Stomach (tissue), 8 donors: ENCODE measurements at regions not wholly inside any gene's neighbourhood (a gene's known extent, or its start where the extent isn't known, plus 50 kb on each side); places are given as distances from the start of the nearest gene placed in this dataset.

Experiments used
- DNase-seq, 2 donors: peaks; one replicate each; pipeline versions ENCODE4 v3.0.0 to v3.0.0-alpha.2; 2013 to 2019
- H3K27ac ChIP-seq, 5 donors: fragments of 200-600 bp in 4 of 5; sonication (generic) in 4 of 5; one replicate each; pipeline ENCODE4 v1.5.1; 2013 to 2019; ENCODE audit warnings: mild to moderate bottlenecking in 1 of 5, moderate library complexity in 1 of 5
- H3K27me3 ChIP-seq, 3 donors: fragments of 200-600 bp; sonication (generic); one replicate each; pipeline ENCODE4 v1.5.1; 2017 to 2019; ENCODE audit warnings: mixed run types in 1 of 3
- H3K36me3 ChIP-seq, 4 donors: fragments of 200-600 bp; sonication (generic); 1 replicate in 3 of 4; 2 replicates in 1 of 4; pipeline ENCODE4 v1.5.1; 2016 to 2019
- H3K4me1 ChIP-seq, 4 donors: fragments of 200-600 bp; sonication (generic); one replicate each; pipeline ENCODE4 v1.5.1; 2016 to 2019
- H3K4me3 ChIP-seq, 4 donors: fragments of 200-600 bp; sonication (generic) in 3 of 4; one replicate each; pipeline ENCODE4 v1.5.1; 2016 to 2019; ENCODE audit warnings: mild to moderate bottlenecking in 1 of 4
- H3K9me3 ChIP-seq, 4 donors: fragments of 200-600 bp; sonication (generic); one replicate each; pipeline ENCODE4 v1.5.1; 2016 to 2019
- EP300 ChIP-seq: sonication (generic); formaldehyde crosslinking; IDR thresholded peaks from one replicate; pipeline ENCODE4 v1.6.1; 2017; ENCODE audit warnings: antibody characterized with exemption
- POLR2A ChIP-seq, 4 donors: fragments of 450-650 bp; IDR thresholded peaks; one replicate each; pipeline ENCODE4 v1.6.1; 2016; ENCODE audit warnings: antibody characterized with exemption in 4 of 4, control low read depth in 2 of 4, mild to moderate bottlenecking in 1 of 4, moderate library complexity in 1 of 4
- POLR2AphosphoS5 ChIP-seq, 3 donors: sonication (generic); formaldehyde crosslinking; IDR thresholded peaks; one replicate each; pipeline ENCODE4 v1.6.1; 2016; ENCODE audit warnings: antibody characterized with exemption in 3 of 3
- WGBS, 5 donors: extraction: QIAGEN DNeasy Blood & Tissue Kit in 3 of 5; methylation state at CpG; one replicate each; pipeline versions ENCODE4 v1.1.5 to v1.1.7; 2013 to 2018; 5-methylcytosine and 5-hydroxymethylcytosine counted together
- intact Hi-C: fragments of 100-400 bp; cut with DNase I; formaldehyde crosslinking; loops from one replicate; pipeline ENCODE4 v1.15.1; 2023; ENCODE audit warnings: low total_unique reads
- TF ChIP-seq, protein P1 (sequence below), 7 experiments: fragments of 450-650 bp in 4 of 7; fragments of 200-600 bp in 3 of 7; sonication (generic) in 3 of 7; IDR thresholded peaks; one replicate each; pipeline ENCODE4 v1.5.1; 2016 to 2019; ENCODE audit warnings: antibody characterized with exemption in 7 of 7, control low read depth in 2 of 7, mild to moderate bottlenecking in 1 of 7
- donor health status: healthy with polysubstance abuse.
- donor health status: Bipolar disorder and iron deficiency.
- donor health status: healthy.

- intact Hi-C loops, result no loop called here
- H3K27me3 ChIP-seq, result peaks cover 0 to 23% (median 0%) of the 10 kb centered on the region in 3 donors
- no peak overlapping the region for H3K27ac ChIP-seq
- 77 to 85% (median 80%) methylated on average over 9 of the region's 9 CpGs for WGBS, 5 donors
- H3K36me3 ChIP-seq, result no peaks in the 10 kb centered on the region
- H3K9me3 ChIP-seq, result no peaks in the 10 kb centered on the region
- TF ChIP-seq POLR2A (IDR thresholded peaks at IDR 0.05) (no peak), EP300 (no peak), POLR2AphosphoS5 (IDR thresholded peaks at IDR 0.05) (no peak)
- TF ChIP-seq, protein P1, sequence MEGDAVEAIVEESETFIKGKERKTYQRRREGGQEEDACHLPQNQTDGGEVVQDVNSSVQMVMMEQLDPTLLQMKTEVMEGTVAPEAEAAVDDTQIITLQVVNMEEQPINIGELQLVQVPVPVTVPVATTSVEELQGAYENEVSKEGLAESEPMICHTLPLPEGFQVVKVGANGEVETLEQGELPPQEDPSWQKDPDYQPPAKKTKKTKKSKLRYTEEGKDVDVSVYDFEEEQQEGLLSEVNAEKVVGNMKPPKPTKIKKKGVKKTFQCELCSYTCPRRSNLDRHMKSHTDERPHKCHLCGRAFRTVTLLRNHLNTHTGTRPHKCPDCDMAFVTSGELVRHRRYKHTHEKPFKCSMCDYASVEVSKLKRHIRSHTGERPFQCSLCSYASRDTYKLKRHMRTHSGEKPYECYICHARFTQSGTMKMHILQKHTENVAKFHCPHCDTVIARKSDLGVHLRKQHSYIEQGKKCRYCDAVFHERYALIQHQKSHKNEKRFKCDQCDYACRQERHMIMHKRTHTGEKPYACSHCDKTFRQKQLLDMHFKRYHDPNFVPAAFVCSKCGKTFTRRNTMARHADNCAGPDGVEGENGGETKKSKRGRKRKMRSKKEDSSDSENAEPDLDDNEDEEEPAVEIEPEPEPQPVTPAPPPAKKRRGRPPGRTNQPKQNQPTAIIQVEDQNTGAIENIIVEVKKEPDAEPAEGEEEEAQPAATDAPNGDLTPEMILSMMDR (IDR thresholded peaks at IDR 0.05), result no peak
- no peak overlapping the region for H3K4me3 ChIP-seq
- no peaks in the 10 kb centered on the region for H3K4me1 ChIP-seq
- no peak for DNase-seq
Measured at GRCh38 chr12:111164833-111165525, 203.9 kb downstream of the PHETA1 start.

DNA sequence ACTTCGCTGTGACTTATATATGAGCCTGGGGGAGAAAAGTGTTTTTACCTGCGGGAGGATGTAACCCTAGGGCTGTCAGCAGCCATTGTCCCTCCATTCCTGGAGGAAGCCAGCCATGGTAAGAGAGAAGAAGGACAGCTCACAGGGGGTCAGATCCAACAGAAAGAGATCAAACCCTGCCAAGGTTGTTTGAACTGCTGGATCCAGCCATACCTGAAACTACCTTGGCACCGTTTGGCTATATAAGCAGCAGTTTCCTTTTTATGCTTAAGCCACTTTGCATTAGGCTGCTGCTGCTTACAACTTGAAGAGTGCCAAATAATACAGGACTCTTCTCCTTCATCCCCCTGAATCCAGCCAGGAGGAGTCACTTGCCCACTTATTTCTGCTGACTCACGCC is 205.5 kb downstream of the PHETA1 start:
- TF ChIP-seq POLR2A (IDR thresholded peaks at IDR 0.05), result no peak
- TF ChIP-seq EP300, result no peak
- no peak for TF ChIP-seq POLR2AphosphoS5 (IDR thresholded peaks at IDR 0.05)
- TF ChIP-seq, protein P1 (IDR thresholded peaks at IDR 0.05), result no peak
- 86 to 91% (median 89%) methylated on average over 4 of the region's 4 CpGs for WGBS, 5 donors
- intact Hi-C loops, result no loop called here

DNA sequence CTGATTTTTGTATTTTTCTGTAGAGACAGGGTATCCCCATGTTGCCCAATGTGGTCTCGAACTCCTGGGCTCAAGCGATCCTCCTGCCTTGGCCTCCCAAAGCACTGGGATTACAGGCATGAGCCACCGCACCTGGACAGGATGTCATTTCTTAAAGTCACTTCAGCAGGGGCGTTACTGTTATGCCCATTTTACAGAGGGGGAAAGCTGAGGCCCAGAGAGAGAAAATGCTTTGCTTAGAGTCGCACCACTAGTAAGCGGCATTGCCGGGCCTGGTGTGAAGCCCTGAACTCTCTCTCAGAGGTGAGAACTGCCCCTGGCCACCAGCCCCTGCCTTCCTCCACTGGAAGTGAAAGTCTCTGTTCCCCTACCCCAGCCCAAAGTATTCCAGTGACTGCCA is 207.0 kb downstream of the PHETA1 start:
- WGBS, 5 donors, result 93 to 97% (median 94%) methylated on average over 7 of the region's 7 CpGs
- DNase-seq, result no peak
- H3K27ac ChIP-seq, result no peak overlapping the region
- TF ChIP-seq, protein P1 (IDR thresholded peaks at IDR 0.05), result no peak
- TF ChIP-seq EP300, result no peak
- TF ChIP-seq POLR2A (IDR thresholded peaks at IDR 0.05), result no peak
- no peak for TF ChIP-seq POLR2AphosphoS5 (IDR thresholded peaks at IDR 0.05)
- no peak overlapping the region for H3K4me3 ChIP-seq
- H3K9me3 ChIP-seq, result no peaks in the 10 kb centered on the region
- H3K27me3 ChIP-seq, result peaks cover 0 to 19% (median 0%) of the 10 kb centered on the region in 3 donors
- no peaks in the 10 kb centered on the region for H3K36me3 ChIP-seq
- intact Hi-C loops, result no loop called here
- no peaks in the 10 kb centered on the region for H3K4me1 ChIP-seq

More for the DNA sequence above, 205.5 kb downstream of the PHETA1 start:
- H3K27ac ChIP-seq, result no peak overlapping the region
- no peak for DNase-seq
- H3K27me3 ChIP-seq, result peaks cover 0 to 17% (median 0%) of the 10 kb centered on the region in 3 donors
- H3K36me3 ChIP-seq, result no peaks in the 10 kb centered on the region
- no peaks in the 10 kb centered on the region for H3K9me3 ChIP-seq
- no peaks in the 10 kb centered on the region for H3K4me1 ChIP-seq
- no peak overlapping the region for H3K4me3 ChIP-seq

- no peak for TF ChIP-seq POLR2A (IDR thresholded peaks at IDR 0.05)
- TF ChIP-seq POLR2AphosphoS5 (IDR thresholded peaks at IDR 0.05), result no peak
- TF ChIP-seq, protein P1 (IDR thresholded peaks at IDR 0.05), result no peak
- TF ChIP-seq EP300, result no peak
- Histone ChIP-seq H3K4me1 (no peaks in the 10 kb centered on the region), H3K36me3 (no peaks in the 10 kb centered on the region), H3K9me3 (no peaks in the 10 kb centered on the region), H3K27ac (no peak overlapping the region), H3K4me3 (no peak overlapping the region), H3K27me3 (peaks cover 0 to 24% (median 4%) of the 10 kb centered on the region in 3 donors)
- intact Hi-C loops, result no loop called here
- DNase-seq, result no peak
- WGBS, 5 donors, result 74 to 85% (median 84%) methylated on average over 23 to 25 of the region's 25 CpGs
Measured at GRCh38 chr12:111160350-111161241, 208.3 kb downstream of the PHETA1 start.
